GM12878 (cell line): ENCODE measurements at regions not wholly inside any gene's neighbourhood (a gene's known extent, or its start where the extent isn't known, plus 50 kb on each side); places are given as distances from the start of the nearest gene placed in this dataset.

Experiments
- ATAC-seq: fragments of 200-7000 bp; cut with Tn5 transposase; 3 replicates; pipeline ENCODE4 v1.9.1; 2020; ENCODE audit warnings: mild to moderate bottlenecking, moderate library complexity
- BruUV-seq: library from RNA; stranded (reverse); fragments of 400-500 nt; replicated peaks from 2 replicates; lab custom pipeline; 2021; lab: Mats Ljungman, UMichigan
- CTCF ChIA-PET: fragments of 300-600 bp; sonication (Branson Sonifier 250); formaldehyde crosslinking; extraction: SDS; loops from one replicate; lab custom pipeline; 2021; ENCODE audit warnings: inconsistent platforms; lab: Yijun Ruan, JAX
- POLR2A ChIA-PET: fragments of 350-600 bp; formaldehyde crosslinking; extraction: SDS; loops from one replicate; lab custom pipeline; 2021; ENCODE audit warnings: inconsistent platforms; lab: Charles Lee
- RAD21 ChIA-PET: fragments of 300-600 bp; sonication (Branson Sonifier 250); formaldehyde crosslinking; loops from one replicate; lab custom pipeline; 2023; ENCODE audit warnings: antibody characterized with exemption; ENCODE audit not compliant: unreplicated experiment; lab: Charles Lee
- SMC1A ChIA-PET: fragments of 300-600 bp; sonication (Branson Sonifier 250); formaldehyde crosslinking; loops from one replicate; lab custom pipeline; 2023; ENCODE audit not compliant: unreplicated experiment, uncharacterized antibody; lab: Charles Lee
- DNase-seq: peaks from one replicate; pipeline ENCODE4 v3.0.0-alpha.2; 2011; ENCODE audit warnings: low read depth, low spot score
- FAIRE-seq: peaks from 3 replicates; lab custom pipeline; 2011; peaks lifted over from hg19 to GRCh38; lab: Jason Lieb, UNC
- H2AFZ ChIP-seq: 2 replicates; pipeline ENCODE4 v1.6.0; 2011; ENCODE audit warnings: low read depth, low read length, control low read depth; ENCODE audit not compliant: control insufficient read depth
- H3K27ac ChIP-seq: 2 replicates; pipeline ENCODE4 v1.5.1; 2011; ENCODE audit warnings: control low read depth; ENCODE audit not compliant: control insufficient read depth, insufficient read depth
- H3K27me3 ChIP-seq, 2 experiments: replicated peaks in 1 of 2; 2 replicates each; pipeline versions ENCODE4 v1.6.0 to v1.6.1; 2011; ENCODE audit warnings: low read length in 1 of 2; ENCODE audit not compliant: control insufficient read depth in 2 of 2, insufficient read depth in 2 of 2
- H3K36me3 ChIP-seq, 2 experiments: 2 replicates each; pipeline ENCODE4 v1.5.1; 2011; ENCODE audit warnings: low read length in 1 of 2; ENCODE audit not compliant: control insufficient read depth in 2 of 2, insufficient read depth in 2 of 2
- H3K4me1 ChIP-seq: 2 replicates; pipeline ENCODE4 v1.6.1; 2011; ENCODE audit warnings: mild to moderate bottlenecking, low read length, moderate library complexity, mixed read lengths; ENCODE audit not compliant: control insufficient read depth, insufficient read depth
- H3K4me2 ChIP-seq: 2 replicates; pipeline ENCODE4 v1.6.0; 2011; ENCODE audit warnings: control low read depth; ENCODE audit not compliant: control insufficient read depth, insufficient read depth
- H3K4me3 ChIP-seq: fragments of 200-600 bp; sonication (generic); 2 replicates; pipeline ENCODE4 v1.5.1; 2016
- H3K79me2 ChIP-seq: 2 replicates; pipeline ENCODE4 v1.6.0; 2011; ENCODE audit warnings: low read length; ENCODE audit not compliant: control insufficient read depth, insufficient read depth
- H3K9ac ChIP-seq: 2 replicates; pipeline ENCODE4 v1.8.0; 2011; ENCODE audit warnings: low read length, control low read depth, mixed read lengths; ENCODE audit not compliant: control insufficient read depth, insufficient read depth
- H3K9me3 ChIP-seq: replicated peaks from 3 replicates; pipeline ENCODE4 v1.5.1; 2011; ENCODE audit warnings: mild to moderate bottlenecking, low read length; ENCODE audit not compliant: control insufficient read depth, insufficient read depth
- H4K20me1 ChIP-seq: 2 replicates; pipeline ENCODE4 v1.6.0; 2011; ENCODE audit not compliant: control insufficient read depth, insufficient read depth
- CBX3 ChIP-seq: fragments of 200-600 bp; sonication (generic); IDR thresholded peaks from 2 replicates; pipeline ENCODE4 v1.6.1; 2016; ENCODE audit warnings: low read depth, borderline replicate concordance
- DPF2 ChIP-seq: fragments of 450-650 bp; IDR thresholded peaks from 2 replicates; pipeline ENCODE4 v1.6.1; 2017; ENCODE audit warnings: mild to moderate bottlenecking
- NR2F1 ChIP-seq: fragments of 450-650 bp; conservative IDR thresholded peaks from 2 replicates; pipeline ENCODE4 v1.6.1; 2017; ENCODE audit warnings: mild to moderate bottlenecking
- SIN3A ChIP-seq: IDR thresholded peaks from 2 replicates; pipeline ENCODE4 v1.6.1; 2012; ENCODE audit warnings: low read depth, low read length, improper control_type of control experiment
- SPI1 ChIP-seq: IDR thresholded peaks from 2 replicates; pipeline ENCODE4 v1.6.1; 2011; ENCODE audit warnings: low read depth, mild to moderate bottlenecking, low read length, moderate library complexity, borderline replicate concordance; ENCODE audit not compliant: insufficient read depth
- YBX1 ChIP-seq: fragments of 450-650 bp; IDR thresholded peaks from 2 replicates; pipeline ENCODE4 v1.6.1; 2016; ENCODE audit warnings: antibody characterized with exemption
- ZNF384 ChIP-seq: IDR thresholded peaks from 2 replicates; pipeline ENCODE4 v1.6.1; 2012; ENCODE audit warnings: low read depth, mild to moderate bottlenecking, low read length, improper control_type of control experiment, borderline replicate concordance
- WGBS: methylation state at CpG from one replicate; pipeline ENCODE4 v1.1.6; 2016; ENCODE audit warnings: low lambda C conversion rate; ENCODE audit not compliant: insufficient replicate concordance, insufficient coverage; ENCODE audit errors: missing lambda C conversion rate; 5-methylcytosine and 5-hydroxymethylcytosine counted together
- in situ Hi-C: fragments of 300-500 bp; cut with MboI; formaldehyde crosslinking; loops from 9 replicates; pipeline ENCODE4 v1.14.3; 2018; ENCODE audit warnings: mixed read lengths
- intact Hi-C: fragments of 100-400 bp; cut with micrococcal nuclease; formaldehyde crosslinking; loops from one replicate; pipeline ENCODE4 v1.14.2; 2022; ENCODE audit not compliant: unreplicated experiment
- TF ChIP-seq, protein P1 (sequence below): fragments of 450-650 bp; formaldehyde crosslinking; IDR thresholded peaks from 2 replicates; pipeline ENCODE4 v1.4.0; 2020; ENCODE audit warnings: mild to moderate bottlenecking, moderate library complexity

DNA sequence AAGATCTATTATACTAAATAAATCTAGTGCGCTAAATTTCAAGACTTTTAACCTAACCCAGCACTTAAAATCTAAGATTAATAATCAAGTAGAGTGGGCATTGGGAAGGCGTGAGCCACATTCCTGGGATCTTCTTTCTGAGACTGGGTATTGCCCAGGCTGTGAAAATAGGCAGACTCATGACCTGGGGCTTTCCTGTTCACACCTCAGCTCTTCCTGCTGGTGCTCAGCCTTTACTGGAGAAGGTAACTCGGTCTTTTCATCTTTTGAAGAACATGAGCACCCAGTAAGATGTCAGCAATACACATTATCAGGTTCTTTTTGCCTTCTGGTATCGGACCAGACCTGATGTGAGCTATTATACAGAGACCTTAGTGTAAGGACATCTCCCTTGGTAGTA, 500.5 kb downstream of the PLCL1 start:
- Histone ChIP-seq H3K4me3 (no peak overlapping the region), H3K4me1 (no peaks in the 10 kb centered on the region), H2AFZ (no peak overlapping the region), H3K4me2 (no peak overlapping the region), H3K79me2 (no peaks in the 10 kb centered on the region), H4K20me1 (no peaks in the 10 kb centered on the region; the same call in 1 of the 2 replicates), H3K27me3 (peaks cover 2 to 4% of the 10 kb centered on the region in 2 experiments; a peak in 3 of 4 replicates), H3K27ac (no peak overlapping the region), H3K9ac (no peak overlapping the region), H3K36me3 (no peaks in the 10 kb centered on the region), H3K9me3 (no peaks in the 10 kb centered on the region)
- intact Hi-C loops, result no loop called here
- in situ Hi-C loops, result no loop called here
- no peak for TF ChIP-seq SIN3A
- WGBS, result 22% methylated on average over 4 of the region's 4 CpGs
- POLR2A ChIA-PET, result no interaction called here
- DNase-seq, result no peak
- SMC1A ChIA-PET, result interaction anchor here (0.9 to 1.7 kb wide), 5 partner anchors 8 to 1184 kb away, joined by 3 to 13 read pairs (median 4); no protein-coding TSS in a partner anchor
- ATAC-seq, result no peak
- BruUV-seq, result no TSS peak
- CTCF ChIA-PET, result interaction anchor here (1.1 to 1.4 kb wide), 2 partner anchors 9 to 10 kb away, joined by 3 to 4 read pairs; no protein-coding TSS in a partner anchor
- RAD21 ChIA-PET, result no interaction called here
- no peak for FAIRE-seq

DNA sequence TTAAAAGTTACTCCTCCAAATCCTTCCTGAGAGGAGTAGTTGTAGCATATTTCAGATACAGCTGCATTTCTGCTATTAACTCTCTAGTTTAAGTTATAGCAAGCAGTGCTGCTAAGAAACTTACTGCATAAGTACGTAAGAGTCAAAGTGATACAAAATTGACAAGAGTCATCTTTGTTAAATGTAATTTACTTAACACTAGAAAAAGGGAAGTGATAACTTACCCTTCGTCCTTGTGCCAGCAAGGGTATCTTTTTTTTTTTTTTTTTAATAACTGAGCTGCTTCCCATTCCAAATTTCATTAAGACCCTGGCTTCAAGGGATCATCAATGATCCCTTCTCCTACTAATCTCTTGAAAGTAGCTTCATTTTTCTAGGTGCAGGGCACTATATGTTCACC, 493.0 kb downstream of the PLCL1 start:
- Histone ChIP-seq H4K20me1 (no peaks in the 10 kb centered on the region), H3K36me3 (no peaks in the 10 kb centered on the region), H3K4me3 (no peak overlapping the region), H3K9ac (no peak overlapping the region), H3K9me3 (no peaks in the 10 kb centered on the region), H3K27ac (no peak overlapping the region), H3K4me1 (no peaks in the 10 kb centered on the region), H3K4me2 (no peak overlapping the region), H2AFZ (no peak overlapping the region), H3K79me2 (no peaks in the 10 kb centered on the region), H3K27me3 (peaks cover 0 to 2% of the 10 kb centered on the region in 2 experiments; a peak in 2 of 4 replicates)
- ChIA-PET POLR2A (interaction anchor here (0.6 to 0.7 kb wide), 3 partner anchors 343 to 1078 kb away, joined by 3 to 8 read pairs (median 3); no protein-coding TSS in a partner anchor), RAD21 (interaction anchor here (0.6 to 3.4 kb wide), 25 partner anchors 16 to 1318 kb away, joined by 3 to 20 read pairs (median 3); partner anchors contain the start of gene PLCL1), SMC1A (interaction anchor here (0.6 to 4.7 kb wide), 28 partner anchors 8 to 1191 kb away, joined by 3 to 37 read pairs (median 4); partner anchors contain the start of gene PLCL1), CTCF (interaction anchor here (0.6 to 5.5 kb wide), 48 partner anchors 10 to 1433 kb away, joined by 3 to 46 read pairs (median 5); partner anchors contain the start of genes MARS2 and PLCL1)
- ATAC-seq (peak; percentile 50), DNase-seq (no peak), FAIRE-seq (no peak)
- TF ChIP-seq DPF2 (0 out of 2 replicates have a peak, but pooled peaks have one; percentile 29), YBX1 (no peak), CBX3 (no peak), NR2F1 (0 out of 2 replicates have a peak, but pooled peaks have one; percentile 15), ZNF384 (peak; percentile 66), SPI1 (peak; percentile 66; the same call in 1 of the 2 replicates)
- TF ChIP-seq, protein P1, sequence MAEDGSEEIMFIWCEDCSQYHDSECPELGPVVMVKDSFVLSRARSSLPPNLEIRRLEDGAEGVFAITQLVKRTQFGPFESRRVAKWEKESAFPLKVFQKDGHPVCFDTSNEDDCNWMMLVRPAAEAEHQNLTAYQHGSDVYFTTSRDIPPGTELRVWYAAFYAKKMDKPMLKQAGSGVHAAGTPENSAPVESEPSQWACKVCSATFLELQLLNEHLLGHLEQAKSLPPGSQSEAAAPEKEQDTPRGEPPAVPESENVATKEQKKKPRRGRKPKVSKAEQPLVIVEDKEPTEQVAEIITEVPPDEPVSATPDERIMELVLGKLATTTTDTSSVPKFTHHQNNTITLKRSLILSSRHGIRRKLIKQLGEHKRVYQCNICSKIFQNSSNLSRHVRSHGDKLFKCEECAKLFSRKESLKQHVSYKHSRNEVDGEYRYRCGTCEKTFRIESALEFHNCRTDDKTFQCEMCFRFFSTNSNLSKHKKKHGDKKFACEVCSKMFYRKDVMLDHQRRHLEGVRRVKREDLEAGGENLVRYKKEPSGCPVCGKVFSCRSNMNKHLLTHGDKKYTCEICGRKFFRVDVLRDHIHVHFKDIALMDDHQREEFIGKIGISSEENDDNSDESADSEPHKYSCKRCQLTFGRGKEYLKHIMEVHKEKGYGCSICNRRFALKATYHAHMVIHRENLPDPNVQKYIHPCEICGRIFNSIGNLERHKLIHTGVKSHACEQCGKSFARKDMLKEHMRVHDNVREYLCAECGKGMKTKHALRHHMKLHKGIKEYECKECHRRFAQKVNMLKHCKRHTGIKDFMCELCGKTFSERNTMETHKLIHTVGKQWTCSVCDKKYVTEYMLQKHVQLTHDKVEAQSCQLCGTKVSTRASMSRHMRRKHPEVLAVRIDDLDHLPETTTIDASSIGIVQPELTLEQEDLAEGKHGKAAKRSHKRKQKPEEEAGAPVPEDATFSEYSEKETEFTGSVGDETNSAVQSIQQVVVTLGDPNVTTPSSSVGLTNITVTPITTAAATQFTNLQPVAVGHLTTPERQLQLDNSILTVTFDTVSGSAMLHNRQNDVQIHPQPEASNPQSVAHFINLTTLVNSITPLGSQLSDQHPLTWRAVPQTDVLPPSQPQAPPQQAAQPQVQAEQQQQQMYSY (CRISPR knock-in tag), result no peak
- no TSS peak for BruUV-seq
- WGBS, result 0% methylated on average over 2 of the region's 2 CpGs
- intact Hi-C loops (loop anchor here (5.0 to 10.0 kb wide), 4 partner anchors 150 to 583 kb away; no protein-coding TSS in a partner anchor), in situ Hi-C loops (no loop called here)
